ENCODE measurements at regions not wholly inside any gene's neighbourhood (a gene's known extent, or its start where the extent isn't known, plus 50 kb on each side); places are given as distances from the start of the nearest gene placed in this dataset.

- DNase-seq, result peak; percentile 26
Observed at GRCh38 chr15:35626571-35627318, 80.8 kb upstream of the DPH6 start.

GRCh38 chr15:35627696-35628095 lies 81.7 kb upstream of the DPH6 start:
- Histone ChIP-seq H3K9me3 (replicated peaks; ENCODE audit: control insufficient read depth, low read depth, low read length) (no peaks in the 10 kb centered on the region), H3K4me1 (ENCODE audit: control insufficient read depth, insufficient read depth, low read length) (no peaks in the 10 kb centered on the region), H3K4me3 (ENCODE audit: low read length) (no peak overlapping the region), H3K27ac (ENCODE audit: low read length) (no peak overlapping the region), H3K36me3 (ENCODE audit: control insufficient read depth, insufficient read depth, low read length) (no peaks in the 10 kb centered on the region), H3K27me3 (ENCODE audit: control insufficient read depth, insufficient read depth, low read length) (no peaks in the 10 kb centered on the region)
- no CpG with 5 or more reads among the region's 2 CpGs for WGBS (ENCODE audit: insufficient coverage)
- no peak for DNase-seq

More at GRCh38 chr15:35626571-35627318, 80.8 kb upstream of the DPH6 start:
- H3K9me3 ChIP-seq (replicated peaks; ENCODE audit: control insufficient read depth, low read depth, low read length), result no peaks in the 10 kb centered on the region
- no peak overlapping the region for H3K4me3 ChIP-seq (ENCODE audit: low read length)
- no peak overlapping the region for H3K27ac ChIP-seq (ENCODE audit: low read length)
- no peaks in the 10 kb centered on the region for H3K27me3 ChIP-seq (ENCODE audit: control insufficient read depth, insufficient read depth, low read length)
- H3K36me3 ChIP-seq (ENCODE audit: control insufficient read depth, insufficient read depth, low read length), result no peaks in the 10 kb centered on the region
- no peaks in the 10 kb centered on the region for H3K4me1 ChIP-seq (ENCODE audit: control insufficient read depth, insufficient read depth, low read length)
- 37% methylated on average over 6 of the region's 7 CpGs for WGBS (ENCODE audit: insufficient coverage)

GRCh38 chr15:35629766-35630165 lies 83.8 kb upstream of the DPH6 start:
- H3K4me1 ChIP-seq (ENCODE audit: control insufficient read depth, insufficient read depth, low read length), result no peaks in the 10 kb centered on the region
- no peak for DNase-seq
- H3K4me3 ChIP-seq (ENCODE audit: low read length), result no peak overlapping the region
- no peaks in the 10 kb centered on the region for H3K27me3 ChIP-seq (ENCODE audit: control insufficient read depth, insufficient read depth, low read length)
- H3K9me3 ChIP-seq (replicated peaks; ENCODE audit: control insufficient read depth, low read depth, low read length), result no peaks in the 10 kb centered on the region
- no peak overlapping the region for H3K27ac ChIP-seq (ENCODE audit: low read length)
- WGBS (ENCODE audit: insufficient coverage), result no CpG with 5 or more reads among the region's 3 CpGs
- no peaks in the 10 kb centered on the region for H3K36me3 ChIP-seq (ENCODE audit: control insufficient read depth, insufficient read depth, low read length)

GRCh38 chr15:35630532-35630931 lies 84.6 kb upstream of the DPH6 start:
- WGBS (ENCODE audit: insufficient coverage), result 17% methylated on average over 1 of the region's 3 CpGs
- H3K4me1 ChIP-seq (ENCODE audit: control insufficient read depth, insufficient read depth, low read length), result no peaks in the 10 kb centered on the region
- H3K27ac ChIP-seq (ENCODE audit: low read length), result no peak overlapping the region
- H3K36me3 ChIP-seq (ENCODE audit: control insufficient read depth, insufficient read depth, low read length), result no peaks in the 10 kb centered on the region
- H3K4me3 ChIP-seq (ENCODE audit: low read length), result no peak overlapping the region
- DNase-seq, result no peak
- no peaks in the 10 kb centered on the region for H3K9me3 ChIP-seq (replicated peaks; ENCODE audit: control insufficient read depth, low read depth, low read length)
- H3K27me3 ChIP-seq (ENCODE audit: control insufficient read depth, insufficient read depth, low read length), result no peaks in the 10 kb centered on the region

- Histone ChIP-seq H3K4me1 (ENCODE audit: control insufficient read depth, insufficient read depth, low read length) (no peaks in the 10 kb centered on the region), H3K27me3 (ENCODE audit: control insufficient read depth, insufficient read depth, low read length) (no peaks in the 10 kb centered on the region), H3K27ac (ENCODE audit: low read length) (no peak overlapping the region), H3K36me3 (ENCODE audit: control insufficient read depth, insufficient read depth, low read length) (no peaks in the 10 kb centered on the region), H3K9me3 (replicated peaks; ENCODE audit: control insufficient read depth, low read depth, low read length) (no peaks in the 10 kb centered on the region), H3K4me3 (ENCODE audit: low read length) (no peak overlapping the region)
- no peak for DNase-seq
- no CpG with 5 or more reads among the region's 3 CpGs for WGBS (ENCODE audit: insufficient coverage)
Observed at GRCh38 chr15:35630985-35631384, 85.0 kb upstream of the DPH6 start.

- Histone ChIP-seq H3K27me3 (ENCODE audit: control insufficient read depth, insufficient read depth, low read length) (no peaks in the 10 kb centered on the region), H3K4me3 (ENCODE audit: low read length) (no peak overlapping the region), H3K27ac (ENCODE audit: low read length) (no peak overlapping the region), H3K4me1 (ENCODE audit: control insufficient read depth, insufficient read depth, low read length) (no peaks in the 10 kb centered on the region), H3K36me3 (ENCODE audit: control insufficient read depth, insufficient read depth, low read length) (no peaks in the 10 kb centered on the region), H3K9me3 (replicated peaks; ENCODE audit: control insufficient read depth, low read depth, low read length) (no peaks in the 10 kb centered on the region)
- WGBS (ENCODE audit: insufficient coverage), result 80% methylated on average over 1 of the region's 3 CpGs
- DNase-seq, result no peak
Observed at GRCh38 chr15:35633677-35634076, 87.7 kb upstream of the DPH6 start.

GRCh38 chr15:35646790-35647189 lies 100.8 kb upstream of the DPH6 start:
- H3K36me3 ChIP-seq (ENCODE audit: control insufficient read depth, insufficient read depth, low read length), result no peaks in the 10 kb centered on the region
- no peak overlapping the region for H3K4me3 ChIP-seq (ENCODE audit: low read length)
- DNase-seq, result no peak
- H3K27ac ChIP-seq (ENCODE audit: low read length), result no peak overlapping the region
- no peaks in the 10 kb centered on the region for H3K4me1 ChIP-seq (ENCODE audit: control insufficient read depth, insufficient read depth, low read length)
- H3K27me3 ChIP-seq (ENCODE audit: control insufficient read depth, insufficient read depth, low read length), result no peaks in the 10 kb centered on the region
- no CpG with 5 or more reads among the region's 1 CpG for WGBS (ENCODE audit: insufficient coverage)
- H3K9me3 ChIP-seq (replicated peaks; ENCODE audit: control insufficient read depth, low read depth, low read length), result no peaks in the 10 kb centered on the region

GRCh38 chr15:35647303-35647702 lies 101.3 kb upstream of the DPH6 start:
- no peak overlapping the region for H3K27ac ChIP-seq (ENCODE audit: low read length)
- H3K27me3 ChIP-seq (ENCODE audit: control insufficient read depth, insufficient read depth, low read length), result no peaks in the 10 kb centered on the region
- no peak for DNase-seq
- no peaks in the 10 kb centered on the region for H3K36me3 ChIP-seq (ENCODE audit: control insufficient read depth, insufficient read depth, low read length)
- no peak overlapping the region for H3K4me3 ChIP-seq (ENCODE audit: low read length)
- H3K9me3 ChIP-seq (replicated peaks; ENCODE audit: control insufficient read depth, low read depth, low read length), result no peaks in the 10 kb centered on the region
- H3K4me1 ChIP-seq (ENCODE audit: control insufficient read depth, insufficient read depth, low read length), result no peaks in the 10 kb centered on the region

- Histone ChIP-seq H3K27me3 (ENCODE audit: control insufficient read depth, insufficient read depth, low read length) (no peaks in the 10 kb centered on the region), H3K4me3 (ENCODE audit: low read length) (no peak overlapping the region), H3K4me1 (ENCODE audit: control insufficient read depth, insufficient read depth, low read length) (no peaks in the 10 kb centered on the region), H3K9me3 (replicated peaks; ENCODE audit: control insufficient read depth, low read depth, low read length) (no peaks in the 10 kb centered on the region), H3K36me3 (ENCODE audit: control insufficient read depth, insufficient read depth, low read length) (no peaks in the 10 kb centered on the region), H3K27ac (ENCODE audit: low read length) (no peak overlapping the region)
- WGBS (ENCODE audit: insufficient coverage), result 86% methylated on average over 3 of the region's 5 CpGs
- no peak for DNase-seq
Observed at GRCh38 chr15:35648941-35649340, 103.0 kb upstream of the DPH6 start.

- WGBS (ENCODE audit: insufficient coverage), result 97% methylated on average over 3 of the region's 4 CpGs
- H3K4me3 ChIP-seq (ENCODE audit: low read length), result no peak overlapping the region
- H3K27ac ChIP-seq (ENCODE audit: low read length), result no peak overlapping the region
- H3K36me3 ChIP-seq (ENCODE audit: control insufficient read depth, insufficient read depth, low read length), result no peaks in the 10 kb centered on the region
- no peak for DNase-seq
- H3K4me1 ChIP-seq (ENCODE audit: control insufficient read depth, insufficient read depth, low read length), result no peaks in the 10 kb centered on the region
- no peaks in the 10 kb centered on the region for H3K9me3 ChIP-seq (replicated peaks; ENCODE audit: control insufficient read depth, low read depth, low read length)
- no peaks in the 10 kb centered on the region for H3K27me3 ChIP-seq (ENCODE audit: control insufficient read depth, insufficient read depth, low read length)
Observed at GRCh38 chr15:35649575-35649974, 103.6 kb upstream of the DPH6 start.

- no peak overlapping the region for H3K27ac ChIP-seq (ENCODE audit: low read length)
- H3K4me1 ChIP-seq (ENCODE audit: control insufficient read depth, insufficient read depth, low read length), result no peaks in the 10 kb centered on the region
- WGBS (ENCODE audit: insufficient coverage), result no CpG with 5 or more reads among the region's 3 CpGs
- no peaks in the 10 kb centered on the region for H3K27me3 ChIP-seq (ENCODE audit: control insufficient read depth, insufficient read depth, low read length)
- no peak for DNase-seq
- H3K4me3 ChIP-seq (ENCODE audit: low read length), result no peak overlapping the region
- H3K9me3 ChIP-seq (replicated peaks; ENCODE audit: control insufficient read depth, low read depth, low read length), result no peaks in the 10 kb centered on the region
- no peaks in the 10 kb centered on the region for H3K36me3 ChIP-seq (ENCODE audit: control insufficient read depth, insufficient read depth, low read length)
Observed at GRCh38 chr15:35654332-35654731, 108.4 kb upstream of the DPH6 start.

All from muscle of leg (tissue), 3 donors.